Fibroblast of lung (primary cell): ENCODE measurements at regions not wholly inside any gene's neighbourhood (a gene's known extent, or its start where the extent isn't known, plus 50 kb on each side); places are given as distances from the start of the nearest gene placed in this dataset.

Experiments used
- DNase-seq, 2 donors: peaks; one replicate each; pipeline versions ENCODE4 v3.0.0 to v3.0.0-alpha.2; 2010; ENCODE audit warnings: low read depth in 2 of 2
- H2AFZ ChIP-seq: 2 replicates; pipeline ENCODE4 v1.5.1; 2012; ENCODE audit warnings: low read length, control low read depth, inconsistent platforms
- H3K27ac ChIP-seq: 2 replicates; pipeline ENCODE4 v1.5.1; 2011; ENCODE audit warnings: low read length, control low read depth; ENCODE audit not compliant: insufficient read depth
- H3K27me3 ChIP-seq: 2 replicates; pipeline ENCODE4 v1.5.1; 2011; ENCODE audit warnings: mild to moderate bottlenecking, low read length; ENCODE audit not compliant: control insufficient read depth, insufficient read depth
- H3K36me3 ChIP-seq: 2 replicates; pipeline ENCODE4 v1.5.1; 2011; ENCODE audit warnings: low read length; ENCODE audit not compliant: control insufficient read depth, insufficient read depth
- H3K4me1 ChIP-seq: 2 replicates; pipeline ENCODE4 v1.5.1; 2011; ENCODE audit warnings: low read length; ENCODE audit not compliant: control insufficient read depth, insufficient read depth; ENCODE audit errors: extremely low read depth
- H3K4me2 ChIP-seq: 2 replicates; pipeline ENCODE4 v1.5.1; 2011; ENCODE audit warnings: low read length, control low read depth; ENCODE audit not compliant: insufficient read depth; ENCODE audit errors: extremely low read depth
- H3K4me3 ChIP-seq, 4 experiments: fragments of 200-600 bp in 1 of 4; sonication (generic) in 1 of 4; replicated peaks in 1 of 4; 2 replicates each; pipeline ENCODE4 v1.5.1; 2011 to 2016; ENCODE audit warnings: low read length in 4 of 4, low read depth in 3 of 4, mild to moderate bottlenecking in 3 of 4, control low read depth in 2 of 4, inconsistent platforms in 1 of 4, mixed read lengths in 1 of 4; ENCODE audit not compliant: insufficient read depth in 1 of 4; ENCODE audit errors: control extremely low read depth in 1 of 4
- H3K79me2 ChIP-seq: 2 replicates; pipeline ENCODE4 v1.5.1; 2012; ENCODE audit warnings: mild to moderate bottlenecking, low read length, inconsistent platforms; ENCODE audit not compliant: control insufficient read depth, insufficient read depth
- H3K9ac ChIP-seq: 2 replicates; pipeline ENCODE4 v1.5.1; 2011; ENCODE audit warnings: mild to moderate bottlenecking, low read length, control low read depth; ENCODE audit not compliant: insufficient read depth
- H3K9me3 ChIP-seq: 2 replicates; pipeline ENCODE4 v1.5.1; 2012; ENCODE audit warnings: low read depth, low read length; ENCODE audit not compliant: control insufficient read depth, insufficient read depth
- H4K20me1 ChIP-seq: 2 replicates; pipeline ENCODE4 v1.5.1; 2011; ENCODE audit warnings: low read length; ENCODE audit not compliant: control insufficient read depth, insufficient read depth; ENCODE audit errors: extremely low read depth
- EZH2 ChIP-seq: IDR thresholded peaks from 2 replicates; pipeline ENCODE4 v1.5.1; 2012; ENCODE audit warnings: low read length, control low read depth, mild to moderate bottlenecking; ENCODE audit errors: missing control alignments
- TF ChIP-seq, protein P1 (sequence below), 2 donors: IDR thresholded peaks in 1 of 2; conservative IDR thresholded peaks in 1 of 2; 1 replicate in 1 of 2; 2 replicates in 1 of 2; pipeline ENCODE4 v1.5.1; 2011 to 2012; ENCODE audit warnings: low read length in 2 of 2, control low read depth in 1 of 2, inconsistent platforms in 1 of 2, low read depth in 1 of 2, mild to moderate bottlenecking in 1 of 2

DNA sequence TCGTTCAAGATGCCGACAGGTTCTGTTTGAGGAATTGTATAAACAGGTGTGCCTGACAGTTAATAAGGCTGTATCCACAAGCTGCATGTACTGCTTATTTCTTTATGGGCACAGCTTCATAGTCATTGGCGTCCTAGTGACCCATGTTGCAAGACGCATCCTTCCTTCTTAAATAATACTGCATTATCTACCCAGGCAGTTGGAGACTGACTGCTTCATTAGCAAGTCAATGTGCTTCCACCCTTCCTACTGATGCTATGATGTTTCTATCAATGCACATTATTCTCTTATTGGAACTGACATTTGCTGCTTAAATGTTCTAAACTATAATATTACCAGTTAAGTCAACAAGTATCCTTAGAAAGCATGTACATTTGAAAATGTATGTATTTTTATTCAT is 950.0 kb upstream of the MIR17HG start:
- Histone ChIP-seq H3K9ac (no peak overlapping the region), H2AFZ (no peak overlapping the region), H4K20me1 (no peaks in the 10 kb centered on the region), H3K79me2 (no peaks in the 10 kb centered on the region), H3K9me3 (no peaks in the 10 kb centered on the region), H3K36me3 (no peaks in the 10 kb centered on the region), H3K27me3 (no peaks in the 10 kb centered on the region), H3K27ac (no peak overlapping the region), H3K4me1 (no peaks in the 10 kb centered on the region), H3K4me3 (no peak overlapping the region), H3K4me2 (no peak overlapping the region)
- TF ChIP-seq, protein P1, sequence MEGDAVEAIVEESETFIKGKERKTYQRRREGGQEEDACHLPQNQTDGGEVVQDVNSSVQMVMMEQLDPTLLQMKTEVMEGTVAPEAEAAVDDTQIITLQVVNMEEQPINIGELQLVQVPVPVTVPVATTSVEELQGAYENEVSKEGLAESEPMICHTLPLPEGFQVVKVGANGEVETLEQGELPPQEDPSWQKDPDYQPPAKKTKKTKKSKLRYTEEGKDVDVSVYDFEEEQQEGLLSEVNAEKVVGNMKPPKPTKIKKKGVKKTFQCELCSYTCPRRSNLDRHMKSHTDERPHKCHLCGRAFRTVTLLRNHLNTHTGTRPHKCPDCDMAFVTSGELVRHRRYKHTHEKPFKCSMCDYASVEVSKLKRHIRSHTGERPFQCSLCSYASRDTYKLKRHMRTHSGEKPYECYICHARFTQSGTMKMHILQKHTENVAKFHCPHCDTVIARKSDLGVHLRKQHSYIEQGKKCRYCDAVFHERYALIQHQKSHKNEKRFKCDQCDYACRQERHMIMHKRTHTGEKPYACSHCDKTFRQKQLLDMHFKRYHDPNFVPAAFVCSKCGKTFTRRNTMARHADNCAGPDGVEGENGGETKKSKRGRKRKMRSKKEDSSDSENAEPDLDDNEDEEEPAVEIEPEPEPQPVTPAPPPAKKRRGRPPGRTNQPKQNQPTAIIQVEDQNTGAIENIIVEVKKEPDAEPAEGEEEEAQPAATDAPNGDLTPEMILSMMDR (conservative IDR thresholded peaks at IDR 0.05 in 1 of 2, IDR thresholded peaks at IDR 0.05 in 1 of 2; ENCODE audit: low read depth in 1 of 2, low read length in 2 of 2): no peak
- TF ChIP-seq EZH2: no peak
- no peak for DNase-seq

DNA sequence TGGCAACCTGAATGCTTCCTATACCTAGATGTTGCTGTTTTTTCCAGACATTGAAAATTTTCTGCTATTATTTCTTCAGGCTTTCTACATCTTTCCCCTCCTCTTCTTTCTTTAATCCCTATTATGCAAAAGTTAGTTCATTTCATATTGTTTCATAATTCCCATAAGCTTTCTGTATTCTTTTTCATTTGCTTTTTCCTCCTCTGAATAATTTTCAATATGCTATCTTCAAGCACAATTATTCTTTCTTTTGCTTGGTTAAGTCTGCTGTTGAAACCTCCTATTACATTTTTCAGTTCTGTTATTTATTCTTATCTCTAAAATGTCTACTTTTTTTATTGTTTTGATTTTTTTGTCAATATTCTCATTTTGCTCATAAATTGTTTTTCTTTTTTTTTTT is 947.1 kb upstream of the MIR17HG start:
- Histone ChIP-seq H3K4me3 (no peak overlapping the region), H4K20me1 (no peaks in the 10 kb centered on the region), H3K9me3 (no peaks in the 10 kb centered on the region), H3K4me1 (no peaks in the 10 kb centered on the region), H3K27ac (no peak overlapping the region), H3K79me2 (no peaks in the 10 kb centered on the region), H3K27me3 (no peaks in the 10 kb centered on the region), H2AFZ (no peak overlapping the region), H3K36me3 (no peaks in the 10 kb centered on the region), H3K4me2 (no peak overlapping the region), H3K9ac (no peak overlapping the region)
- TF ChIP-seq EZH2: no peak
- TF ChIP-seq, protein P1 (conservative IDR thresholded peaks at IDR 0.05 in 1 of 2, IDR thresholded peaks at IDR 0.05 in 1 of 2; ENCODE audit: low read depth in 1 of 2, low read length in 2 of 2): no peak
- DNase-seq: no peak

DNA sequence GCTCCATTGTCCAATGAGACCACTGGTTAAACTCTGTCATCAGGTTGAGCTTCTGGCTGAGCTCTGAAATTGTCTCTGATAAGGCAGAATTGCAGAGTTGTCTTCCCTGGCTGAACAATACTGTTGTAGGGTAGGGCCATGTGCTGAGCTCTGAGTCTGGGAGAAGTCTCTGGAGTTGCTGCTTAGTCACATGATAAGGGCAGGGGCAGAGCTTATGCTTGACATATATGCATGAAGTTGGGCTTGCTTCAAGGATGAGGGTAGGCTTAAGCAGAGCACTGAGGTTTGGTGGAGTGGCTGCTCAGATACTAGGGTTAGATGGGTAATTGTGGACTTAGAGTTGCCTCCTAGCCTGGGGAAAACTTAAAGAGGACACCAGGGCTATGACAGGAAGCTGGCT is 946.3 kb upstream of the MIR17HG start:
- no peak overlapping the region for H3K27ac ChIP-seq
- no peaks in the 10 kb centered on the region for H3K27me3 ChIP-seq
- no peak overlapping the region for H3K9ac ChIP-seq
- H3K79me2 ChIP-seq: no peaks in the 10 kb centered on the region
- H3K4me1 ChIP-seq: no peaks in the 10 kb centered on the region
- H3K4me2 ChIP-seq: no peak overlapping the region
- no peaks in the 10 kb centered on the region for H3K36me3 ChIP-seq
- H3K9me3 ChIP-seq: no peaks in the 10 kb centered on the region
- DNase-seq: no peak
- no peak for TF ChIP-seq EZH2
- TF ChIP-seq, protein P1 (conservative IDR thresholded peaks at IDR 0.05 in 1 of 2, IDR thresholded peaks at IDR 0.05 in 1 of 2; ENCODE audit: low read depth in 1 of 2, low read length in 2 of 2): no peak
- H2AFZ ChIP-seq: no peak overlapping the region
- no peaks in the 10 kb centered on the region for H4K20me1 ChIP-seq
- no peak overlapping the region for H3K4me3 ChIP-seq
